HL-60 (cell line): ENCODE measurements at regions not wholly inside any gene's neighbourhood (a gene's known extent, or its start where the extent isn't known, plus 50 kb on each side); places are given as distances from the start of the nearest gene placed in this dataset.

Experiments used
- DNase-seq, 2 experiments: peaks; one replicate each; pipeline ENCODE4 v3.0.0-alpha.2; 2010 to 2020; ENCODE audit warnings: low read depth in 1 of 2, low spot score in 1 of 2
- H3K27ac ChIP-seq: fragments of 250-450 bp; sonication (Bioruptor Pico); replicated peaks from 2 replicates; pipeline ENCODE4 v1.5.1; 2020; ENCODE audit warnings: mild to moderate bottlenecking, moderate library complexity
- H3K27me3 ChIP-seq: fragments of 250-450 bp; sonication (Bioruptor Pico); 2 replicates; pipeline ENCODE4 v1.5.1; 2021; ENCODE audit warnings: mild to moderate bottlenecking, moderate library complexity; ENCODE audit not compliant: insufficient read depth, poor library complexity, severe bottlenecking
- H3K4me3 ChIP-seq: replicated peaks from 2 replicates; pipeline ENCODE4 v1.5.1; 2011; ENCODE audit warnings: mild to moderate bottlenecking, control low read depth, low read length; ENCODE audit not compliant: insufficient read depth
- CTCF ChIP-seq: IDR thresholded peaks from one replicate; pipeline ENCODE4 v1.5.1; 2011; ENCODE audit warnings: low read length, control low read depth, inconsistent platforms; ENCODE audit not compliant: insufficient read depth
- GABPA ChIP-seq: IDR thresholded peaks from 2 replicates; pipeline ENCODE4 v1.6.1; 2012; ENCODE audit warnings: low read depth
- POLR2AphosphoS5 ChIP-seq: IDR thresholded peaks from 2 replicates; pipeline ENCODE4 v1.6.1; 2012; ENCODE audit warnings: low read depth
- SPI1 ChIP-seq: IDR thresholded peaks from 2 replicates; pipeline ENCODE4 v1.6.1; 2012; ENCODE audit warnings: low read depth, mild to moderate bottlenecking, borderline replicate concordance
- TF ChIP-seq, protein P1 (sequence below): IDR thresholded peaks from 2 replicates; pipeline ENCODE4 v1.6.1; 2012; ENCODE audit warnings: low read depth; ENCODE audit not compliant: insufficient replicate concordance

- DNase-seq: no peak
- TF ChIP-seq SPI1 (no peak), POLR2AphosphoS5 (no peak), GABPA (no peak)
- TF ChIP-seq, protein P1, sequence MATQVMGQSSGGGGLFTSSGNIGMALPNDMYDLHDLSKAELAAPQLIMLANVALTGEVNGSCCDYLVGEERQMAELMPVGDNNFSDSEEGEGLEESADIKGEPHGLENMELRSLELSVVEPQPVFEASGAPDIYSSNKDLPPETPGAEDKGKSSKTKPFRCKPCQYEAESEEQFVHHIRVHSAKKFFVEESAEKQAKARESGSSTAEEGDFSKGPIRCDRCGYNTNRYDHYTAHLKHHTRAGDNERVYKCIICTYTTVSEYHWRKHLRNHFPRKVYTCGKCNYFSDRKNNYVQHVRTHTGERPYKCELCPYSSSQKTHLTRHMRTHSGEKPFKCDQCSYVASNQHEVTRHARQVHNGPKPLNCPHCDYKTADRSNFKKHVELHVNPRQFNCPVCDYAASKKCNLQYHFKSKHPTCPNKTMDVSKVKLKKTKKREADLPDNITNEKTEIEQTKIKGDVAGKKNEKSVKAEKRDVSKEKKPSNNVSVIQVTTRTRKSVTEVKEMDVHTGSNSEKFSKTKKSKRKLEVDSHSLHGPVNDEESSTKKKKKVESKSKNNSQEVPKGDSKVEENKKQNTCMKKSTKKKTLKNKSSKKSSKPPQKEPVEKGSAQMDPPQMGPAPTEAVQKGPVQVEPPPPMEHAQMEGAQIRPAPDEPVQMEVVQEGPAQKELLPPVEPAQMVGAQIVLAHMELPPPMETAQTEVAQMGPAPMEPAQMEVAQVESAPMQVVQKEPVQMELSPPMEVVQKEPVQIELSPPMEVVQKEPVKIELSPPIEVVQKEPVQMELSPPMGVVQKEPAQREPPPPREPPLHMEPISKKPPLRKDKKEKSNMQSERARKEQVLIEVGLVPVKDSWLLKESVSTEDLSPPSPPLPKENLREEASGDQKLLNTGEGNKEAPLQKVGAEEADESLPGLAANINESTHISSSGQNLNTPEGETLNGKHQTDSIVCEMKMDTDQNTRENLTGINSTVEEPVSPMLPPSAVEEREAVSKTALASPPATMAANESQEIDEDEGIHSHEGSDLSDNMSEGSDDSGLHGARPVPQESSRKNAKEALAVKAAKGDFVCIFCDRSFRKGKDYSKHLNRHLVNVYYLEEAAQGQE: no peak
- Histone ChIP-seq H3K4me3 (no peak overlapping the region), H3K27ac (no peak overlapping the region), H3K27me3 (no peaks in the 10 kb centered on the region)
These were observed 465.7 kb downstream of the FBXO15 start for GRCh38 chr18:73681912-73682311.

- H3K4me3 ChIP-seq: no peak overlapping the region
- H3K27ac ChIP-seq: no peak overlapping the region
- DNase-seq: no peak
- H3K27me3 ChIP-seq: no peaks in the 10 kb centered on the region
- TF ChIP-seq CTCF: no peak
These were observed 466.2 kb downstream of the FBXO15 start for GRCh38 chr18:73681398-73681797.

GRCh38 chr18:73679941-73680712, 467.5 kb downstream of the FBXO15 start:
- TF ChIP-seq SPI1 (no peak), POLR2AphosphoS5 (no peak), GABPA (no peak), CTCF (no peak)
- TF ChIP-seq, protein P1: no peak
- Histone ChIP-seq H3K27ac (no peak overlapping the region), H3K4me3 (no peak overlapping the region), H3K27me3 (no peaks in the 10 kb centered on the region)
- no peak for DNase-seq

GRCh38 chr18:73677450-73677849, 470.2 kb downstream of the FBXO15 start:
- no peak overlapping the region for H3K4me3 ChIP-seq
- H3K27me3 ChIP-seq: no peaks in the 10 kb centered on the region
- no peak overlapping the region for H3K27ac ChIP-seq
- DNase-seq: no peak
- TF ChIP-seq GABPA (no peak), SPI1 (no peak), CTCF (no peak), POLR2AphosphoS5 (no peak)
- TF ChIP-seq, protein P1: no peak
